ENCODE measurements at regions not wholly inside any gene's neighbourhood (a gene's known extent, or its start where the extent isn't known, plus 50 kb on each side); places are given as distances from the start of the nearest gene placed in this dataset.

DNA sequence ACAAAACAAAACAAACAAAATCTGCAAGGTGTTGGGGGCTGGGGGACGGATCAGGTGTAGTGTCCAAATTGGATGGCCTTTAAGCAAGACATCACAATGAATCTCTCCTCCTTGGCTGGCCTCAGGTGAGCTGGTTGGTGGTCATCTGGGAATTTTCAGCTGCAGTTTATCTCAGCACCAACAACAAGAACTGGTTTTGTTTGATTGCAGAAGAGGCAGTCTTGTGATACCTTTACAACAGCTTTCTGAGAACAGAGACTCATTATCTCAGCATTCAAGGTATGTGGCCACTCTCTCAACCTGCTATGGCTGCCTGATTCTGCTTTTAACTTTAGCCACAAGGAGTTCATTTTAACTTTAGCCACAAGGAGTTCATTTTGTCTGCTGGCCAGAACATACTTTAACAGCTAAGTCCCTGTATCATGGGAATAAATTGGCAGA is 1543.4 kb downstream of the EFNA5 start:
- POLR2A ChIA-PET, result no interaction called here
- CTCF ChIA-PET, result no interaction called here
- no peak for DNase-seq (ENCODE audit: extremely low spot score)
- TF ChIP-seq ELF4 (IDR thresholded peaks at IDR 0.05), result no peak
- no peak for TF ChIP-seq CTBP1 (IDR thresholded peaks at IDR 0.05; ENCODE audit: borderline replicate concordance)
- TF ChIP-seq, protein P1, sequence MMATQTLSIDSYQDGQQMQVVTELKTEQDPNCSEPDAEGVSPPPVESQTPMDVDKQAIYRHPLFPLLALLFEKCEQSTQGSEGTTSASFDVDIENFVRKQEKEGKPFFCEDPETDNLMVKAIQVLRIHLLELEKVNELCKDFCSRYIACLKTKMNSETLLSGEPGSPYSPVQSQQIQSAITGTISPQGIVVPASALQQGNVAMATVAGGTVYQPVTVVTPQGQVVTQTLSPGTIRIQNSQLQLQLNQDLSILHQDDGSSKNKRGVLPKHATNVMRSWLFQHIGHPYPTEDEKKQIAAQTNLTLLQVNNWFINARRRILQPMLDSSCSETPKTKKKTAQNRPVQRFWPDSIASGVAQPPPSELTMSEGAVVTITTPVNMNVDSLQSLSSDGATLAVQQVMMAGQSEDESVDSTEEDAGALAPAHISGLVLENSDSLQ (IDR thresholded peaks at IDR 0.05), result no peak
- no peak for TF ChIP-seq ARNT (IDR thresholded peaks at IDR 0.05)
- no peak for TF ChIP-seq LEF1 (IDR thresholded peaks at IDR 0.05; ENCODE audit: borderline replicate concordance)
- no peak for TF ChIP-seq NFRKB (IDR thresholded peaks at IDR 0.05)
- TF ChIP-seq FOXA1 (IDR thresholded peaks at IDR 0.05), result no peak

DNA sequence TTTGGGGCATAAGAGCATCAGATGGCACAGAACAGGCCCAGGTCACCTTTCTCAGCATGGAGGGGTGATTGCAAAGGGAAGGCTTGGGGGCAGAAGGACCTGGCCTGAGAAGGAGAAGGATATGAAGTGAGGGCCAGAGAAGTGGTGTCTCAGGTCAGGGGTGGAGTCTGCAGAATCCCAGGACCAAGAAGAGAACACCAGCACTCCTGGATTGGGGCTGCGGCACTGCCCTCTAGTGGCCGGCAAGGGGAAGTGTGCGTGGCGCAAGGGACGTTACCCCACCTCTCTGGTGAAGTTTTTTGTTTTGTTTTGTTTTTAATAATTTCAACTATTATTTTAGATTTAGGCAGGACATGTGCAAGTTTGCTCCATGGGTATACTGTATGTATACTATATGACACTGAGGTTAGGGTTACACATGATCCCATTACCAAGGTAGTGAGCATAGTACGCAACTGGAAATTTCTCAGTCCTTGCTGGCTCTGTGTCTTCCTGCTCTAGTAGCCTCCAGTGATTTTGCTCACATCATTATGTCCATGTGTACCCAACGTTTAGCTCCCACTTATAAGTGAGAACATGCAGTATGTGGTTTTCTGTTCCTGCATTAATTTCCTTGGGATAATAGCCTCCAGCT is 1548.6 kb downstream of the EFNA5 start:
- TF ChIP-seq SP1 (IDR thresholded peaks at IDR 0.05), result no peak
- no peak for TF ChIP-seq L3MBTL2 (conservative IDR thresholded peaks at IDR 0.05)
- no peak for TF ChIP-seq NFRKB (IDR thresholded peaks at IDR 0.05)
- TF ChIP-seq HDGF (IDR thresholded peaks at IDR 0.05; ENCODE audit: borderline replicate concordance), result no peak
- TF ChIP-seq FOXM1 (IDR thresholded peaks at IDR 0.05; ENCODE audit: borderline replicate concordance), result no peak
- no peak for TF ChIP-seq BHLHE40 (IDR thresholded peaks at IDR 0.05; ENCODE audit: borderline replicate concordance)
- TF ChIP-seq, protein P1 (IDR thresholded peaks at IDR 0.05), result no peak
- no peak for TF ChIP-seq SUZ12 (IDR thresholded peaks at IDR 0.05)
- POLR2A ChIA-PET, result no interaction called here
- DNase-seq (ENCODE audit: extremely low spot score), result peak; percentile 71
- CTCF ChIA-PET, result no interaction called here

DNA sequence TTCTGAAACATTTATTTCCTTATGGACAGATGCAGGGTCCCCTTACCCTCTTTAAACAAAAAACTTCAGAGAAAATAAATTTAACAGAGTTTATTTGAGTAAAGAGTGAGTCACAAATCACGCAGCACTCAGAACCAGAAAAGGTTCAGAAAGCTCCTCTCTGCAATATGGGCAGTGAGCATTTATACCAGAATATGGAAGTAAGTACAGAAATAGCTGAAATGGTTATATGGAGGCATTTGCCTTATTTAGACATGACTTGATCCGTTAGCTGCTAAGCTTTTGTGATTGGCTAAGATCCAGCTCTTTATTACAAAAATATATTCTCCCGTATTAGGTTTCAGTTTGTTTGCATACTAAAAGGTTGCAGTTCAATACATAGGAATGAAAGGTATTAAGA is 1554.1 kb downstream of the EFNA5 start:
- ChIA-PET CTCF (no interaction called here), POLR2A (no interaction called here)
- DNase-seq (ENCODE audit: extremely low spot score), result no peak
- TF ChIP-seq L3MBTL2 (conservative IDR thresholded peaks at IDR 0.05) (no peak), SUZ12 (IDR thresholded peaks at IDR 0.05) (no peak), CTBP1 (IDR thresholded peaks at IDR 0.05; ENCODE audit: borderline replicate concordance) (no peak), FOXM1 (IDR thresholded peaks at IDR 0.05; ENCODE audit: borderline replicate concordance) (no peak), HDGF (IDR thresholded peaks at IDR 0.05; ENCODE audit: borderline replicate concordance) (no peak), NFRKB (IDR thresholded peaks at IDR 0.05) (no peak), SP1 (IDR thresholded peaks at IDR 0.05) (no peak), FOXK2 (IDR thresholded peaks at IDR 0.05) (no peak), ELF4 (IDR thresholded peaks at IDR 0.05) (no peak), ZNF384 (IDR thresholded peaks at IDR 0.05) (no peak), TARDBP (IDR thresholded peaks at IDR 0.05) (no peak), LEF1 (IDR thresholded peaks at IDR 0.05; ENCODE audit: borderline replicate concordance) (no peak), FOXA1 (IDR thresholded peaks at IDR 0.05) (no peak), ARNT (IDR thresholded peaks at IDR 0.05) (no peak), BHLHE40 (IDR thresholded peaks at IDR 0.05; ENCODE audit: borderline replicate concordance) (no peak)
- TF ChIP-seq, protein P1 (IDR thresholded peaks at IDR 0.05), result no peak

DNA sequence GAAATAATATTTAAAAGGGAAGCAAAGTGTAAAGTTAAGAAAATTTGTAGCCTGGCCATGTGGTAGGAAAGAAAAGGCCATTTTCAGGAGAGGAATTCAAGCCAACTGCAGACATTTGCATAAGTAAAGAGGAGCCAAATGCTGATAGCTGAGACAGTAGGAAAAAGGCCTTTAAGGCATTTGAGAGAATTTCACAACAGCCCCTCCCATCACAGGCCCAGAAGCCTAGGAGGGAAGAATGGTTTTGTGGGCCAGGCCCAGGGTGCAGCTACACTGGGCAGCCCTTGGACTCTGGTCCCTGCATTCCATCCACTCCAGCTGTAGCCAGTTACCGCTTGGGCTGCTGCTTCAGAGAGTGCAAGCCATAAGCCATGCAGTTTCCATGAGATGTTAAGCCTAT is 1556.8 kb downstream of the EFNA5 start:
- no peak for TF ChIP-seq NFRKB (IDR thresholded peaks at IDR 0.05)
- CTCF ChIA-PET, result no interaction called here
- POLR2A ChIA-PET, result no interaction called here
- no peak for DNase-seq (ENCODE audit: extremely low spot score)

DNA sequence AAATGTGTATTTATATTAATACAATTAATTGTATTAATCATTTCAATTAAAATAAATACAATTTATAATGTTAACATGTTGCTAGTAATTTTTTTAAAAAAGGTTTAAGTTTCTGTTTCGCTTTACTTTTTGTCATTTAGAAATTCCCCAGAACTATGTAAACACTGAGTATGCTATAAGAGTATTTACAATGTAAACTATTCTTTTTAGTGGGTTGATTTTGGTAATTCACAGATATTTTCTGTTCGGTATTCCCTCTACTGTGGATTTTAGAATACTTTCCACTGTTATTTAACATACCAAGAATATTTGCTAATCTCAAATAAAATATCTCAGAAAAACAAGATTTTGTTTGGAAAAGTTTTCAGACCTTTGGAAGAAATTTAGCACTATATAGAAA is 1564.4 kb downstream of the EFNA5 start:
- TF ChIP-seq FOXK2 (IDR thresholded peaks at IDR 0.05), result no peak
- no peak for TF ChIP-seq CTBP1 (IDR thresholded peaks at IDR 0.05; ENCODE audit: borderline replicate concordance)
- CTCF ChIA-PET, result no interaction called here
- POLR2A ChIA-PET, result no interaction called here
- DNase-seq (ENCODE audit: extremely low spot score), result no peak

DNA sequence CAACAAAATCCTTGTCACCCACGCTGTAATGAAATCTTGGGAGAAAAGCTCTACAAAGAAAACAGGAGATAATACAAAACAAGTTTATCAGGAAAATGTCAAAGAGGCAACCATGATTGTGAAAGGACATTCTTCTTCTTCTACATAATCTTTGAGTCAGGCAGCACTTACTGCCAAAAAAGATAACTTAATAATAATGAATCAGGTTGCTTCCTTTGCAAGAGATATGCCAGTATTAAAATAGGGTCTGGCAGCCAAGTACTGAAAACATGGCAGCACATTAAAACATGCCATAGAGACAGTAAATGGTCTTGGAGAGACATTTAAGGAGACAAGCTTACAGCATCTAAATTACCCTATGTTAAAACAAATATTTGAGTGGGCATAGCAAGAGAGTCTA is 1573.4 kb downstream of the EFNA5 start:
- CTCF ChIA-PET, result interaction anchor here (0.7 kb wide), 1 partner anchor 10 kb away, joined by 3 read pairs; no protein-coding TSS in a partner anchor

More for the DNA sequence above, 1573.4 kb downstream of the EFNA5 start:
- TF ChIP-seq FOXK2 (IDR thresholded peaks at IDR 0.05), result no peak
- no peak for TF ChIP-seq NFRKB (IDR thresholded peaks at IDR 0.05)
- TF ChIP-seq TARDBP (IDR thresholded peaks at IDR 0.05), result no peak
- TF ChIP-seq ZNF384 (IDR thresholded peaks at IDR 0.05), result no peak
- TF ChIP-seq CTBP1 (IDR thresholded peaks at IDR 0.05; ENCODE audit: borderline replicate concordance), result no peak
- TF ChIP-seq SUZ12 (IDR thresholded peaks at IDR 0.05), result no peak
- TF ChIP-seq FOXA1 (IDR thresholded peaks at IDR 0.05), result no peak
- TF ChIP-seq, protein P1 (IDR thresholded peaks at IDR 0.05), result no peak
- TF ChIP-seq L3MBTL2 (conservative IDR thresholded peaks at IDR 0.05), result no peak
- no peak for TF ChIP-seq ARNT (IDR thresholded peaks at IDR 0.05)
- TF ChIP-seq BHLHE40 (IDR thresholded peaks at IDR 0.05; ENCODE audit: borderline replicate concordance), result no peak
- no peak for TF ChIP-seq LEF1 (IDR thresholded peaks at IDR 0.05; ENCODE audit: borderline replicate concordance)
- no peak for TF ChIP-seq FOXM1 (IDR thresholded peaks at IDR 0.05; ENCODE audit: borderline replicate concordance)
- TF ChIP-seq ELF4 (IDR thresholded peaks at IDR 0.05), result no peak
- no peak for TF ChIP-seq HDGF (IDR thresholded peaks at IDR 0.05; ENCODE audit: borderline replicate concordance)
- TF ChIP-seq SP1 (IDR thresholded peaks at IDR 0.05), result no peak
- DNase-seq (ENCODE audit: extremely low spot score), result no peak
- POLR2A ChIA-PET, result no interaction called here

Data from HEK293T (cell line).